WTC11 (cell line): ENCODE measurements at regions not wholly inside any gene's neighbourhood (a gene's known extent, or its start where the extent isn't known, plus 50 kb on each side); places are given as distances from the start of the nearest gene placed in this dataset.

Experiments
- CTCF ChIP-seq: fragments of 200-600 bp; IDR thresholded peaks from 2 replicates; pipeline ENCODE4 v1.8.0; 2022; ENCODE audit warnings: antibody characterized with exemption
- MXD4 ChIP-seq: fragments of 250-450 bp; sonication (Bioruptor Pico); IDR thresholded peaks from 2 replicates; pipeline ENCODE4 v1.8.0; 2021; ENCODE audit warnings: mild to moderate bottlenecking, moderate library complexity, borderline replicate concordance
- SOX15 ChIP-seq: fragments of 250-450 bp; sonication (Bioruptor Pico); IDR thresholded peaks from 2 replicates; pipeline ENCODE4 v1.9.0; 2021; ENCODE audit warnings: mild to moderate bottlenecking
- ZNF121 ChIP-seq: sonication (generic); formaldehyde crosslinking; IDR thresholded peaks from 2 replicates; pipeline ENCODE4 v1.8.0; 2023; ENCODE audit warnings: missing genetic modification reagents

- TF ChIP-seq MXD4 (CRISPR knock-in tag): no peak
- no peak for TF ChIP-seq ZNF121 (CRISPR knock-in tag)
- no peak for TF ChIP-seq CTCF
- TF ChIP-seq SOX15 (CRISPR knock-in tag): no peak
Measured at GRCh38 chr12:58725400-58726105, 194.8 kb downstream of the LRIG3 start.
